HG03571 (cell line): ENCODE measurements at regions not wholly inside any gene's neighbourhood (a gene's known extent, or its start where the extent isn't known, plus 50 kb on each side); places are given as distances from the start of the nearest gene placed in this dataset.

ENCODE experiments used
- ATAC-seq: cut with Tn5 transposase; IDR thresholded peaks from one replicate; pipeline ENCODE4 v1.9.1; 2021; ENCODE audit not compliant: unreplicated experiment

DNA sequence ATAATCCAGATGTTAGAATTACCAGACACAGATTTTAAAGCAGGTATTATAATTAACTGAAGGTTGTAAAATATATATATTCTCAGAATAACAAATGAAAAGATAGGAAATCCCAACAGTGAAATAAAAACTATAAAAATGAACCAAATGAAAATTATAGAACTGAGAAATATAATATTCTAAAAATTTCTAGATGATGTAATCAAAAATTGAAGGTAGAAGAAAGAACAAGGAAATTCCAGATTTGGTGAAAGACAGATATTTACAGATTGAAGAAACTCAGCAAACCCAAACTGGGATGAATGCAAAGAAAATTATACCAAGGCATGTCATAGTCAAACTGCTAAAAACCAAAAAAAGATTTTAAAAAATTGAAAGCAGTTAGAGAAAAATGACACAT, 729.4 kb downstream of the MATN1 start:
- no peak for ATAC-seq

DNA sequence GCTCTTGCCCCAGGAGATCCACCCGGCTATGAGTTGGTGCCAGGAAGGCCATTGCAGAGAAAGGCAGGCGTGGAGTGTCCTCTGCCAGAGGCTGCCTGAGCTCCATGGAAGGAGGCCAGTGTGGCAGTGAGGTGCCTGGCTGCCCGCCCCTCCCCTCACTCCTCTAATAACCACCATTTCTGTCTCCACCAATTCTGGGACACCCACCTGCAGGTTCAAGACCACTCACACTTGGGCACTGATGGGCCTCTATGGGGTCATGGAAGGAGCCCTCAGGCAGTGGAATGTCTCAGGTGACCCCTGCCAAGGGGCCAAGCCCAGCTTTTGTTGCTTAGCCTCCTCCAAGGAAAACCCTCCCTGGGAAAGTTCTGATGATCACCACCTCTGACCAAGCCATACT, 731.6 kb downstream of the MATN1 start:
- no peak for ATAC-seq

DNA sequence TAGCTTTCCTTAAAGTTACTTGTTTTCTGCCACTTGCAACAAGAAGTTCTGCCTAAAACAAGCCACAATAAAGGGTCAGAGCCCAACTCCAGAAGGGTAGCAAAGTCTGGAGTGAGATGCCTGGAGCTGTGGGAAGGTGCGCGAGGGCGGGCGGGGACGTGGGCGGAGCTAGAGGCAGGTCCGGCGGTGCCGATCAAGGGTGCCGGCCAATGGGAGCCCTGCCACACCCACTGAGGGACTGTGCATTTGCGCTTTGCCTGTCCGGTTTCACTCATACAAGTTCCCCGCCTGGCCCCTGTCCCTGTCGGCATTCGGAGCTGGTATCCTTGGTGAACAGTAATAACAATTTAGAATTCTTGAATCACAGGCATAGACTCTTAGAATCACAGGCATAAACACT, 732.4 kb downstream of the MATN1 start:
- ATAC-seq, result no peak

DNA sequence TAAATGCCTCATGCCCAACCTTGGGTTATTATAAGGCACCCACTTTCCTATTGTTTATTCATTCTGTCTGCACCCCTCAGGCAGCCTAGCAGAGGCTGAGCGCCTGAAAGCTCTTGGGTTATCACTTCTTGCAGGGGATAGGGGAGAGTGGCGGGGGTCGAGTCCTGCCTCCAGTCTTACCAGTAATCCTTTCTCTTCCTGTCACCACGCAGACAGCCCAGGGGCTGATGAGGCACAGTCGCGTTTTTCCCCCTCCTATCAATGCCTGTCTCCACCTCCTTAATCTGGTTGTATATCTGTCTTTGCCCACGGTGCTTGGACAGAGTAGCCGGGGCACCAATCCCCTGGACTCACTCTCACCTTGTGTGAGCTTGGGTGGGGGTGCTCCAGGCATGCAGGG, 733.1 kb downstream of the MATN1 start:
- no peak for ATAC-seq

DNA sequence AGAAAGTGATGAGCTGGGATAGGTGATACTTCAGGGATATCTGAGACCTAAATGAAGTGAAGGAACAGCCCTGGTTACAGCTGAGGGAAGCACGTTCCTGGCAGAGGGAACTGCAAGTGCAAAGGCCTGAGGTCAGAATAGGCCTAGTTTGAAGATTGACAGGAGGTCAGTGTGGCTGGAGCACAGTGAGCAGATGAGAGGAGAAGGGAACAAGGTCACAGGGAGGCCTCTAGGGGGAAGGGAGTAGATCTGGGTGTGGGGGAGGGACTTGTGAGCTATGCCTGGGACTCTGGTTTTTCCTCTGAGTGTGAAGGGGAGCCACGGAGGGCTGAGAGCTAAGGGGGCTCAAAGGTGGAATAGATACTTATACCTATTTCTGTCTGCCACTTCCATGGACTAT, 736.4 kb downstream of the MATN1 start:
- ATAC-seq, result no peak

DNA sequence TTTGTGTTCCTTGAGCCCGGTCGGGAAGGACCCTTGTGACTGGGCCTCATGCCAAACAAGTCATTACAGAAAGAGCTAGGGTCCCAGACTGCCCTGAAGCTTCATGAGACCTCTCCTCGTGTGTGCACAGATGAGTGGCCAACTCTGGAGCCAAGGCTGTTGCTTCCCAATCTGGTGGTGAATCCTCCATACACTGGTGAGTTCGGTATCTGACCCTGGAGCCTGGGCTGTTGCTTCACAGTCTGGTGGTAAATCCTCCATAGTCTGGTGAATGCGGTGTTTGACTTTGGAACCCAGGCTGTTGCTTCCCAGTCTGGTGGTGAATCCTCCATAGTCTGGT, 737.8 kb downstream of the MATN1 start:
- ATAC-seq, result no peak

DNA sequence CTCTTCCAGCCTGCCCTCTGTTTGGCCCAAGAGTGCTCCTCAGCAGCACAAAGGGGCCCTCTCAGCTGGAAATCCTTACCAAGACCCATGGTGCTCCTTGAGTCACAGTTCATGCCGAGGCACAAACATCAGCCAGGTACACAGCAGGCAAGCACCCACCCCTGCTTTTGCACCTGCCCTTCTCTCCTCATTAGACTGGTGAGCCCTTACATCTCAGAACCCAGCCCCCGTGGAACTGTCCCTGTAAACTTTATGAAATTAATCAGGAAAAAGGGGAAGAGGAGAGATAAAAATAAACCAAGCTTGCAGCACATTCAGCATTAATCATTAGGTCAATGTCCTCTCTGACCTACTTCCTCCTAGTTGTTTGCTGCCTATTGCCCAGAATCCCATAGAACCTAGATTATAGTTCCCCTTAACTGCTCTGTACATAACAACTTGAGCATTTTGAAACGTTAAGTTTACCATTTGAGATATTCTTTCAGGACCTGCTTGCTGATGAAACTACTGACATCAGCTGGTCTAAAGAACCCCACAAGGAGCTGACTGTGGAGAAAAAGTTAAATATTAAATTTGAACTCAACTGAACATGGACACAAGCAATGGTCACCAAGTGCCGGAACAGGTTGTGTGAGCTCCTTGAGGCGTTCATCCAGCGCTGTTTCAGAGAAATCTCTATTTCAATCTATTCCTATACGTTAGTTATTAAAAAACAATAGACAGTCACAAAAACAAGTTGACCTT, 738.4 kb downstream of the MATN1 start:
- ATAC-seq, result no peak

DNA sequence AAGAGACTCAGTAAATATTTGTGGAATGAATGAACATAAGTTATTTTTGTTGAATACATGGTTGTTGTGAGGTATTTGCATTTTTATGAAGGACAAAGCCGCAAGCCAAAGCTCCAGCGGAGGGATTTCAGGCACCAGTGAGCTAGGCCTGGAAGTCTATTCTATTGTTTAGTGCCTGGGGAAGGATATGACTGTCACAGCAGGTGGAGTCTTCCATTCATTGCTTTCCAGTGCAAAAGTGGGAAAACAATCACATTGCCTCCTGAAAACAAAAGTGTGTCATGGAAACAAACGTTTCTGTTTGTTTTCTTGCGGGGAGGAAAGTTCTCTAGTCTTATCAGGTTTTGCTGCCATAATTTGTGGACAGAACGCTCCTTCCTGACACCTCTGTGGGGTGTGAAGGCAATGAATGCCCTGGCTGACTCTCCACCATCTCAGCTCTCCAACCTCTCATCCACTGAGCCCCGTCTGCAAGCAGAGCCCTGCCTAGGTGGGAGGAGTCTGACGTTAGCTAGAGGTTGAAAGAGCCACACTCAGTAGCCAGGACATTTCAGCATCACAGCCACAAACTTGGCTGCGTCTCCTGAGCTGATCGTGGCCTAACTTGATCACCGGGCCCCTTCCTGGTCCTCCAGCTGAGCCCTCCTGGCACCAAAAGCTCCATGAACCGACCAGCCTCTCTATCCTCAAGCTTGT, 739.1 kb downstream of the MATN1 start:
- ATAC-seq, result no peak

DNA sequence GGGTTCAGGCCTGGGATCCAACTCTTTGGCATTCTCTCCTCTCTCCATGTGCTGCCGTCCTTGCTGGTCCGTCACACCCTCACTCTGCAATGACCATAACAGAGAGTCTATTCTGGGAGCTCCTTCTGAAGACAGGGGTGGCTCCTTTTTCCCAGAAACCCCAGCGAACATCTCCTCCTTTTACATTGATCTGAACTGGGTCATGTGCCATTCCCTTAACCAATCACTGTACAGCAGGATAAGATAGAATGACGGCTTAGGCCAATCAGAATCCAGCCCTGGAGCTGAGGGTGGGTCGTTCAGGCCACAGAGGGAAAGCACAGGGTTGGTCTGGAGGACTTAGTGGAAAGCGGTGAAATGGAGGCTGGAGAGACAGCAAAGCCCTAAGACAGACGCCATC, 740.1 kb downstream of the MATN1 start:
- ATAC-seq, result no peak

DNA sequence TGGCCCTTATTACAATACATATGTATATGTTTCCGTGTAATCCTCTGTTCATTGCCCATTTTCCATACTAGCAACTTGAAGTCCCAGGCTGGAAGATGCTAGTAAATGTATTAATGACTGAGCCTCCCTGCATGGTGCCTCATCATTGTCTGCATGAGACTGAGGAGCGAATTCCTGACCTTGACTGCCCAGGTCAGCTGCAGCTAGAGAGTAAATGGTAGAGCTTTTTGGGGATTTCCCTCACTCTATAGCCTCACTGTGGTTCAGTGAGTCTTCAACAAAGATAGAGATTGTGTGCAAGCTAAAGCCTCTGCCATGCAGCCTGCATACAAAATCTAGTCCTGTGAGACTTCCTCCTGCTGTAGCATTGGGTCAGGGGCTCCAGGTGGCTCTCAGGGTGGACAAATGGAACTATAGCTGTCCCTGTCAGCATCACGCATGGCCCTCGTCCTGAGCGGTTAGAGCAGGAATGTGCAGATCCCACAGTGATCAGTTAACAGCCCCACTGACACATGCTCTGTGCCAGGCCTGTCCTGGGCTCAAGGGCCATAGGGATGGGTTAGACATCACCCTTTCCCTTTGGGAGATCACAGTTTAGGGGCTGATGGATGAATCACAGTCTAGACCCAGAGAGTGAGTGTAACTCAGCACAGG, 741.7 kb downstream of the MATN1 start:
- no peak for ATAC-seq

DNA sequence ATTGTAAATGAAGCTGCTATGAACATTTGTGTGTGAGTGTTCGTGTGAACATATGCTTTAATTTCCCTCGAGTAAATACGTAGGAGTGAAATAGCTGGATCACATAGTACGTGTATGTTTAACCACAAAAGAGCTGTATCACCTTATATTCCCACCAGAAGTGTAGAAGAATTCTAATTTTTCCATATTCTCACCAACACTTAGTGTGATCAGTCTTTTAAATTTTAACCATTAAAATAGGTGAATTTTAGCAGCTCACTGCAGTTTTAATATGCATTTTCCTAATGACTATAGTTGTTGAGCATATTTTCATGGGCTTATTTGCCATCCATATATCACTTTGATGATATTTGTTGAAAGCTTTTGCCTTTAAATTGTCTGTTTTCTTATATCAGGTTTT, 741.2 kb downstream of the PTPRU start:
- ATAC-seq, result no peak

DNA sequence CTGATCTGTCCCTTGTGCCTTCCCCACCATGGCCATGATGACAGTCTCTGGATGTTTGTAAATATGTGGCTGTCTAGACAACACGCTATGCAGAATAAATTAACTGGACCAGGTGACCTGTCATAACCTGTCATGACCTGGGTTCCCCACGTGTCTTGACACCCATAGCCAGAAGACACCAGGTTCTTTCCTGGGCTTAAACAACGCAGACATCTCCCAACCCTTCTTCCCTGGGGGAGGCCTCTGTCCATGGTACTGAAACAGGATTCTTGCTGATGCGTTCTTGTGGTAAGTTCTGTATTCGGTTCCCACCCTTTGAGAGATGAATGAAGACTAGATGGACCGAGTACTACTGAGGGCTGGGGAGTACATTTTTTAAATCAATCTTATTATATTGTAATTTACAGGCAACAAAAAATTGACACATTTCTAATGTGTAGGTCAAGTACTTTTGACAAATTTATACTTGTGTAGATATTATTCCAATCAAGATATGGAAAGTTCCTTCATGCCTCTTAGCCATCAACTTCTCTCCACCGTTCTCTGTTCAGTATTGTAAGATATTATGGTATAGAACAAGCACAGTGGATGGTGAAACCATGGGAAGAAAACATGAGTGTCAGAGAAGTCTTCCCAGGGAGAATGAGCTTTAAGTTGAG, 738.8 kb downstream of the PTPRU start:
- no peak for ATAC-seq

DNA sequence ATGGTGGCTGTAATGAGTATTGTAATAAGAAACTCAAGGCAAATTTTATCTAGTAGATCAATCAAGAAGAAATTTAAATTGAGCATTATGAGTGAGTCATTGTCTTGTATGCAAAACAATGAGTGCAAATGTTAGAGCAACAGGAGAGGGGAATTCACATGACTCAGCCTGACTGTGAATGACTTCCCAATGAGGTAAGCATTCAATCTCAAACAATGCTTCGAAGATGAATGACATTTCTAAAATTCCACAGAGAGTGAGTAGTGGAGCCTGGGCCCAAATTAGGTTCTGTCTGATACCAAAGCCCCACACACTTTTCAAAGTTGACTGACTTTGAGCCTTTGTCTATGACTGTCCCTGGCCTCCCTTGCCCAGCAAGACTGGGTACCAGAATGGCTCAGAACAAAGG, 738.0 kb downstream of the PTPRU start:
- ATAC-seq, result no peak

DNA sequence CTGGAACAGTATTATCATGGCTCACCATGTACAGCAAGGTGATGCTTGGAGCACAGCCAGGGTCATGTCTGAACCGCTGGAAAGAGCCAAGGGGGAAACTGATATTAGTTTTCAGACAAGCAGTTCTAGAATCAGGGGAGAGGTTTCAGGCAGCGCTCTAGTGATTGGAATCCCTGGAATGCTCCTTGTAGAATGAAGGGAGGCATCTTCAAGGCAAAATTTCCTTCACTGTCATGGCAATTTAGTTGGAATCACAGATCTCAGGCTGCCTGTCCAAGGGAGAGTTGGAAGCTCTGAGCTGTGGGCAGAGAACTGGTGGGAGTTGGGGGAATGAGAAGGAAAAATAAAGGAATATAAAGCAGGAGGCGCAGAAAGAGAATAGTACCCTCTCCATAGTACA, 737.1 kb downstream of the PTPRU start:
- no peak for ATAC-seq

DNA sequence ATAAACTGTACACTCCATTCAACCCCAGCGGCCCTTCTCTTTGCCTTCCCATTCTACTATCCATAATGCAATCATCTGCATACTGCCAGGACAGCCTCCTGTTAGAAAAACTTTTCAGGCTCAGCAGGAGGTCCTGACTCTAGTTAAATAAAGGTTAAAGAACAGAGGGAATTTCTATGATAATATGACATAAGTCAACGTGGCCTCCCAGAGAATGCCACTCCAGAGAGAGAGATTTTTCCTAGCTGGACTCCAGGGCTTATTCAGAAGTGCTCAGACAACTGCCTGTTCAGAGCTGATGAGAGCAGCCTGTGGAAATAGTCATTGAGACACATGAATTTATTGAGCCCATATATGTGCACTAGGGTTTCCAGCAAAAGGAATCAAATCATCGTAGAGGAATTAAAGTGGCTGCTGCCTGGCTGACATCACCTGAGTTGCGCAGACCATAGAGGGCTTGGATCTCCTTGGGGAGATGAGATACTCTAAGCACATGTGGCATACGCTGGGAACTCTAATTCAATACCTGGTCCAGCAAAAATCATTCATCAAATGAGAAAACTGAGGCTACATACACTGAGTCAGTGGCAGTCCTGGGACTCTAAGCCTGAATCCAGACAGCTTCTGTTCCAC, 736.2 kb downstream of the PTPRU start:
- no peak for ATAC-seq

DNA sequence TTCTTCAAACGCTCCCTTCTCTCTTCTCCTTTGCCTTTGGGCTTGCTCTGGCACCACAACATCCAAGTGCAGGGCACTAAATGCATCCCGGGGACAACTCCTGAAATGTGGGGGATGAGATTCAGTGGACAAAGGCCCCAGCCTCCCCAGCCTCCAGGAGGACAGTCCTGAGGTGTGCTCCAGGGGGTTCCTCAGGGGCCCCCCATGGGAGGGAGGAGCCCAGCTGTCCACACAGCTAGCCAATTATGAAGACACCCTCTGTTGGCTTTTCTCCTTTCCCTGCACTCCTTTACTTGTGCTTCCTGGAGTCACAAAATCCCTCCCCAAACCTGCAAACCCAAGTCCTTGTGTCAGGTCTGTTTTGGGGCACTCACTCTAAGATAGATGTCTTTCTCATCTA, 735.4 kb downstream of the PTPRU start:
- no peak for ATAC-seq

DNA sequence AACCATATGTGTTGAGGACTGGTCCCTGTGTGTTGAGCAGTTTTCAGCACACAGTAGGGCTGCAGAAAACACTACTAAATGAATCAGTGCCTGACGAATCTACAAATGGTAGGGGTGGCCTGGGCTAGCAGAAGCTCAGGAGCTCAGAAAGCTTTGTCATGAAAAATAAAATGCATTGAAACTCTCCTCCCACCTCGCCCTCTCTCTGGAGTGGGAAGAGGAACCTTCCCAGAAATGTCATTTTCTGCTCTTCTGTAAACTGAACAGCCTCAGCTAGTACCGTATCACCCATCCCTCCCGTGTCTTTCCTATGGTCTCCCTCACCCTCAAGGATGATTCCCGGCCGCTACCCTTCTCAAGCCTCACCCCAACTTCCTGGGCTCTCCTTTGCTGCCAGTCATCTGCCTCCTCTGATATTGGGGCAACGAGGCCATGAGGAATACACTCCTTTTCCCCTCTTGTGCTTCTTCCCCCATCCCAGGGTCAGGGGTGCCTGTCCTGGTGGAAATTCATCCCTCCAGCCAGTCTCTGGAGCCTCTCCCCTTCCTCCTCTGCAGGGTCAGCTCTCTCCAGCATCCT, 734.5 kb downstream of the PTPRU start:
- ATAC-seq, result no peak

DNA sequence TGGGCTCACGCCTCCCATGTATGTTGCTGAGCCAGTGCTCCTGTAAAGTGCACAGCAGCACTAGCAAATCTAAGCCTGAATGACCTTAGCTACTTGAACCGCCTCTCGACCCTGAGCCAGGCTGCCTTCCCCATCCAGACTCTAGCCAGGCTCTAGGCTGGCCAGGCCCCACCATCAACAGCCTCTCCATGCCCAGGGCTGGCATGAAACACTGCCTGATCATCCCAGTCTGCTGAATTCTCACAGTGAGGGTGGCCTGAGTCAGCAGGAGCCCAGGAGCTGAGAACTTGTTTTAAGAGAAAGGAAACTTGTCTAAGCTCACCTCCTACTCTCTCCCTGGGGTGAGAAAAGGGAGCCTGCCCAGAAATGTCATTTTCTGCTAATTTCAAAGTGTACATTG, 733.3 kb downstream of the PTPRU start:
- ATAC-seq, result no peak

DNA sequence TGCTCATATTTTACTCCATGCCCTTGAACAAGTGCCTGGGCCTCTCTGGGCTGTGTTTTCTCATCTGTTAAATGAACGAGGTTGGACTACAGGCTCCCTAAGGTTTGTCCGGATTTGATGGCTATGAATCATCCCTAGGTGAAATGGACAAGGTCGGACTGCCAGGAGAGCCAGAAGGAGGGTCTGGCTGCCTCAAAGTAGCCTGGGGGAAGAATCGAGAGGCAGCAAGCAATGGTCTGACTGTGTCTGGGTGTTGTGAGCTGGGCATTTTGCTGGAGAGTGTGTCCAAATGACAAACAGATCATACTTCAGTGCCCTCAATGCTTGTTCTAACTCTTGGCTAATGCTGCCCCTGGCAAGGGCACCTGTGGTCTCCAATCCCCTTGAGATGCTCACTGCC, 730.9 kb downstream of the PTPRU start:
- ATAC-seq, result no peak

DNA sequence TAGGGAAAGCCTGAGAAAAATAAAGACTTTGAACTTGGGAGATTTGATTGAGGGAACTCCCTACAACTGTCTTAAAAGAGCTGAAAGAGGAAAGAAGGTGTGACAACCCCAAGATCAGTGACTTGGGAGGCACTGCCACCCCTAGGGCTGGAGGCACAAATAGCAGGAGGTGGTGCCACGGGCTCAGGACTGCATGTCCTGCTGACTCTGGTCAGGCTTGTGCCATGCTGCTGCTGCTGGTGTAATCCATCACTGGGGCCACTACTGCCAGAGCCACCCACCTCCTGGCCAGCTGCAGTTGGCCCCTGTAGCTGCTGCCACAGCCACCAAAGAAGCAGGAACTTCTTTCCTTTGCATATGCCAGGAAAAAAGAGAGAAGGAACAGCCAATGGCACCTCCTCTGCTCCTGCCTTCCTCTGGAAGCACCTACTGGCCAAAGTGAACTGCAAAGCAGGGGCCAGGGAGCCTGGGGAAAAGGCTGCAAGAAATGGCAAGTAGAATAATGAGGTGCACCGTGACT, 730.3 kb downstream of the PTPRU start:
- no peak for ATAC-seq
